Cerebellar cortex (tissue), 1 donor: ENCODE measurements at regions not wholly inside any gene's neighbourhood (a gene's known extent, or its start where the extent isn't known, plus 50 kb on each side); places are given as distances from the start of the nearest gene placed in this dataset.
"Not testable (repeated sequence)": the region's sequence is repeated elsewhere in the genome, so short reads cannot be mapped to it uniquely, and the experiment has no call there.

Source experiments
- DNase-seq: peaks from one replicate; pipeline ENCODE4 v3.0.0-alpha.2; 2015; ENCODE audit warnings: low spot score

DNA sequence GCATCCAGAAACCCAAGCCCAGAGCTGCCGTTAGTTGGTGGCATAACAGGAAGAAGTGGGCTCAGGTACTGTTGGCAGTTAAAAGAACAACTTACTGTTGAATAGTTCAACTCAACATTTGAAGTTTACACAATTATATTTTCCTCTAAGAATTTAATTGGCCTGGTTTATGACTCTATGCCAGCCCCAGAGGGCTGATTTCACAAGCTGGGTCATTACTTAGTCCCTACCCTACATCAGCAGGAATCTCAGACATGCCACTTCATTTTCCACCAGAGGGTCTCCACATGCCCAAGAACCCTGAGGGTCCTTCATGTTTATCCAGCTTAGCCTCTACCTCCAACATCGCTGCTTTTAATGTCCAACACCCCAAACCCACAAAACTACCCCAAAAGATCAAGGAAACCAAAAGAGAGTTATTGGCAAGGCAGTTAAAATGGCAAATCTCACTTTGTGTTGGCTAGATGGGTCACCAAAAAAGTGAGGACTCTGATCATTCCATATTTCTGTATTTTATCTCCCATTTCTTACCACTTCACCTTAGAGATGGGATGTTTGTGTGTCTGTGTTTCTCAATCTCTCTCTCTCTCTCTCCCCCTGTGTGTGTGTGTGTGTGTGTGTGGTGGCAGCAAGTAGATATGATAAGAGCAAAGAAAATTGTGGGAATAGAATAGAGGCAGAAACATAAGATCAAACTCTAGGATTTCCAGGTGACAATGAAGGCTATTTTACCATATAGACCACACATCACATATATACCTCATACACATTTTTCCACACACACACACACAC, 112.5 kb upstream of the TBX18 start:
- no peak for DNase-seq

DNA sequence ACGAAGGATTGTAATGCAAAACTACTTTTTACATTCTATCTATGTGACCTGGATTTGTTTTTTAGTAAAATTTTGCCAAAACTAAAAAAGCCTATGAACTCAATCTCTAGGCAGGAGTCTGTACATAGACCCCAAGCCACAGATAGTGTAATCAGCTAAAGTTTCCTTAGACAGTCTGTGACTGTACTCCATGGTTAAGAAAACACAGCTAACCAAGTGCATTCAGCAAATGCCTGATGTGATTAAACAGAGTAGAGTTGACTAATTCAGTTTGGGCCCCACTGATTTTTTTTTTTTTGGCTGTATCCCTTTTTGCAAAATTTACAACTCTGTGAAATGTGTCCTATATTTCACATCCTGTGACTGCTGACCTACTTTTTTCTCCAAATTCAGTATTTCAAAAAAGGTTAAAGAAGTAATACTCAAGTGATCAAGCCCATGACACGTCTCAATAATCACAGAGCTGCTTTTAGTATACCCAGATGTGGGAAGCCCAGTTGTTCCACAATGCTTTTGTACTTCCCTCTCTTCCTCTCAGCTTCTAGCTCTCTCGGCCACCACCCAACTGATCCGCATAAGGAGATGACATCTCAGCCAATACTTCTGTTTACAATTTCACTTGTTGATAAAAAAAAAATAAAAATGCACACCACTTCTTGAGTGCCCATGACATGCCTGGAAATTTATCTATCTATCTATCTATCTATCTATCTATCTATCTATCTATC, 108.8 kb upstream of the TBX18 start:
- no peak for DNase-seq

DNA sequence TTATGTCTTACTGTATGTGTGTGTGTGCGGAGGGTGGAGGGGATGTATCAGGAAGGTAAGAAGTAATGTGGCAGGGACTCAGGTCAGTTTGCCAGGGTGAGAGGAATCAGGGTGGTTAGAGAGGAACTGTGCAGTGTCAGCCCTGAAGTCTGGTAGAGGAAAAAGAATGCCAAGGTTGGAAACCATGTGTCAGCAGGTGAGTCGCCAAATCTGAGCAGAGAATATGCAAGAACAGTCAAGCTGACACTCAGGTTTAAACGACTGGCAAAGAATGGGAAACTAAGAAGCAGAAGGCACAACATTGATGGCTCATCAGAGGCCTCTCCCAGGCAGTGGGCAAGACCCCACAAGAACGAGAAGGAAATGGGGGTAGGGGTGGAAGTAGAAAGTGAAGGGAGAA, 107.5 kb upstream of the TBX18 start:
- DNase-seq = no peak

DNA sequence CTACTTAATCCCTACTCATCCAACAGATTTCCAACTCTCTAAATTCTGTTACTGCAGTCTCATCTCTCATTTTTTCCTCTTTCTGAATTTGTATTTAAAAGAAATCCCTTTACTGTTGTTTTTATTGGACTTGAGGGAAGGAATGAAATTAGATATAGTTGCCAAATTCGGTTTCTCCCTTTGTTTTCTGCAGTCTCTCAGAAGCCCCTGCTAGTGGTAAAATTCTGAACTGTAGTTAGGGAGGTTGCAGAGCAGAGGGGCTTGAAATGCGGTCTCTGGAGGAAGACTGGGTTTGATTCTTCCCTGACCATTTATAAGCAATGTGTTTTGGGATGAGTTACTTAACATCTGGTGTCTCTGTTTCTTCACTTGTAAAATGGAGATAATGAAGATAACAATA, 106.3 kb upstream of the TBX18 start:
- no peak for DNase-seq

DNA sequence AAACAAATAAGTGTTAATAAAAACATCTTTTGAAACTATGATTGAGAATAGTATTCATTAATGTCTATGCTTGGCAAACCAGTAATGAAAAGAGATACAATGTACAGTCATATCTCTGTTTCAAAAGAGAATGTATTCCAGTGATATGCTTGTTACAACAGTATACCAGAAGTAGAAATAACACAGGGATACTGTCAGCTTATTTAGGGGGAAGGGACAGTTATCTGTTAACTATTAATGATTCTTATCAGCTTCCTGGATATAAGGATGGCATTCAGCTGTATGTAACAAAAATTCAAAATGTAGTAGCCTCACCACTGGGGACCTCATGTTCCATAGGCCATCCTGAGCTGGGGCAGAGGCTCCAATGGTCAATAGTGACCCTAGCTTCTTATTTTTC, 103.8 kb upstream of the TBX18 start:
- no peak for DNase-seq

DNA sequence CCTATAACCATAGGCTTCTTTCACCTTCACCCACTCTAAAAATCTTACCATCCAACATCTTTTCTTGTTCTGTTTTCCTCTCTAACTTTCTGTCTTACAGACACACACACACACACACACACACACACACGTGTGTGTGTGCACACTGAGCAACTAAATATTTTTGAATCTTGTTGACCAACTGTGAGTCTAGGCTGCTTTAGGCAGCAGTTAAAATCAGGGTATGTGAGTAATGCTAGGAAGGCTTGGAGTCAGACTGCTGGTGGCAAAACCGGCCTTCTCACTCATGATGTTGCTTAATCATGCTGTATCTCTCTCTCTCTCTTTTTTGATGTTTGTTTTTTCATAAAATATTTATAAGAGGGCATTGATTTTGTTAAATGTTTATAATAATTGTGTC, 103.1 kb upstream of the TBX18 start:
- no peak for DNase-seq

DNA sequence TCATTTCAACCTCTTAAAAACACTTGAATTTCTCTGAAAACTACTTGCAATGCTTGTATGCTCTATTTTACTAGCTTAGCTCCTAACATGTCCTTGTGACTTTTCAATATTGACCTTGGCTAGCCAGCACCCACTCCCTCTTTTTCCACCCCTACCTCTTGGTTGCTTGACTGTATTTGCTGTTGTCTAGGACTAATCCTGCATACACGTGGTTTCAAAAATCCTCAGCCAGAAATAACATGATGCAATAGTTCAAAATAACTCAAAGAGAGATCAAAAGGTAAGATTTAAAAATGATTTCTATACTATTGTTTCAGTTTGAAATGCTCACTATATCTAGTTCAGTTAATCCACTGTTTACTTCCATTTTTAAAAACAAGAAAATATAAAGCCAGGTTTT, 102.3 kb upstream of the TBX18 start:
- no peak for DNase-seq

DNA sequence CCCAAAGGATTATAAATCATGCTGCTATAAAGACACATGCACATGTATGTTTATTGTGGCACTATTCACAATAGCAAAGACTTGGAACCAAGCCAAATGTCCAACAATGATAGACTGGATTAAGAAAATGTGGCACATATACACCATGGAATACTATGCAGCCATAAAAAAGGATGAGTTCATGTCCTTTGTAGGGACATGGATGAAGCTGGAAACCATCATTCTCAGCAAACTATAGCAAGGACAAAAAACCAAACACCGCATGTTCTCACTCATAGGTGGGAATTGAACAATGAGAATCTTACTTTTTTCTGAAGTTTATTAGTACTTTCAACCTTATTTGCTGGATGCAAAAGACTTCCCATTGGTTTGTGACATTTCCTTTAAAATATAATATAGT, 101.0 kb upstream of the TBX18 start:
- DNase-seq = not testable (repeated sequence)

DNA sequence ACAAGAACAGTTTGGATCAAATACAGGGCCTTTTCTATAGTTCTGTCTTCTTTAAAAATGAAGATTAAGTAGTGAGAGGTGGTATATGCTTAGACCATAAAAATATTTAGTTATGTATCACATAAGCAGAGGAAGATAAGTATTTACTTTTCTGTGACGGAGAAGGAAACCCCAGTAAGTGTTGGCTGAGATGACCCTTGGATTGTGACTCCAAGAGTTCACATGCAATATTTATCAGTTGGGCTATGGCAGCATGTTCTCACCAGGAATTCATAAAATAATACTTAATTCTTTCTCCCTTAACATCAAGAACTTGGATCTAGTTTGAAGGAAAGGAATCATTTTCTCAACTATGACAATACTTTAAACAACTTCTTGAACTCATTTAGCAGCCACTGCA, 98.4 kb upstream of the TBX18 start:
- no peak for DNase-seq

DNA sequence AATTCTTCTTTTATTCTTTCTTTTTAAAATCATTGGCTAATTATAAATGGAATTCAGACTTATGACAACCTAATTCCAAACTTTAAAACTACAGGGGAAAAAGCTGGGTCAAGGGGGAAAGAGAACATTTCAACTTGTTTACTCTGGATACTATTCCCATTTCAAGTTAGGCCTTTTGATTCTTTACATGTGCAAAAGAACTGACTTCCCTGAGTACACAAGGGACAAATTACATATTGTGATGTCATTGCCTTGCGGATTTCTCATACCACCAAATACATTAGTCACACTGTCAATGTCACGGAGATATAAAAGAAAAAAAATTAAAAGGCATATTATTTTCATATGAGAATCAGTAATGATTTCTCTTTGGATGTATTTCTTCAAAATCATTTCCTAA, 96.5 kb upstream of the TBX18 start:
- no peak for DNase-seq

DNA sequence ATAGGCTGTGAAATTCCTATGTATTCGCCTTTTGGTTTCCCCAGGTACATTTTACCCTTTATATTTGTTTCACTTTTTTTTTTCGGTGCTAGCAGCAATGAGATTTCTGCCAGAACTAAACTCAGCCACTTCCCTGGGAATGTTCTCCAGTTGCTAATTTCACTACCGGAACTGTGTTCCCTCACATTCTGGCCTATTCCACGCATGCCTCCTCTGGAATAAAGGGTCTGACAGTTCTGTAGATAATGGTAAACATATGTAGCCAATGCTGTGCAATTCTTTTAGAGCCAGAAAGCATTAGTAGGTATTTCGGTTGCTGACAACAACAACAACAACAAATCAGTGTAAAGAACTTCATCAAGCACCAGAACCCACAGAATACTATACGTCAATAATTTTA, 96.1 kb upstream of the TBX18 start:
- DNase-seq = no peak

DNA sequence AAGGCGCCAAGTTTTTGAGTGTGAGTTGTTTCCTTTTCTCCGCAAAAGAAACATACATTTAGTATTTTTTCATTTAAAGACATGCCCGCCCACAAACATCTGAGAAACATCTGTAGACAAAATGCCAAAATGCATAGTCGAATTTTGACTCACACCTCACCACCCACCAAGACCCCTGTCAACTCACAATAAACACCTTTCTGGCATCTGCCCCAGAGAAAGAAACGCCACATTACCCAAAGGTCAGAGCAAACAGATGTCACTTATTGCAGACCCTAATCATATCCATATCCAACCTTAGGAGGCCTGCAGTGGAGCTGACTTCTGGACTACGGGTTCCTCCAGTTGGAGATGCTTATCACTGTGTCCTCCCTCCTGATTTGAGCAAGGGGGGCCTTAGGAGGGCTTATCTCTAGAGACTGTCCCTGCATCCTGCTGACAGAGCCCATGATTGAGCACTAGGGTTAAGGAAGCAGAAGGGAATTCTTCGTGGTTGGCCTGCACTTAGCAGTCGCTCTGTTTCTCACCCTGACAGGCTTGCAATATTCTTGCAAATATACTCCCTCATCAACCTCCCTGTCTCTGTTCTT, 90.5 kb upstream of the TBX18 start:
- DNase-seq = no peak

DNA sequence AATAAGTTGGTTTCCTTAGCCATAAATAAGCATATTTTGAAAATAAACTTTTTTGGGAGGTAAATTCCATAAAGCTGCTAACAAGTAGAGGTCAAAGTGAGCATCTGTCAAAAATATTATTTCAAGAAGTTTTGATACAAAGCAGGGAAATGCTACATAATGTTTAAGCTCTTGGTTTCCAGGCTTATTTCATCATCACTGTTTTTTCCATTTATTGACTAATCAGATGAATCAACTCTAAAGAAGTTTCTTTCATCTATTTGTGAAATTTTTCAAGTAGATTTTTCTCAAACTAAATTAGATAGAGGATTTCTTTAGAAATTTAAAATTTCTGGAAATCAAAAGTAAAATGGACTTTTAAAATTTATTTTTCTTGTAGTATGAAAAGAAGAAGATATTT, 89.5 kb upstream of the TBX18 start:
- DNase-seq = no peak

DNA sequence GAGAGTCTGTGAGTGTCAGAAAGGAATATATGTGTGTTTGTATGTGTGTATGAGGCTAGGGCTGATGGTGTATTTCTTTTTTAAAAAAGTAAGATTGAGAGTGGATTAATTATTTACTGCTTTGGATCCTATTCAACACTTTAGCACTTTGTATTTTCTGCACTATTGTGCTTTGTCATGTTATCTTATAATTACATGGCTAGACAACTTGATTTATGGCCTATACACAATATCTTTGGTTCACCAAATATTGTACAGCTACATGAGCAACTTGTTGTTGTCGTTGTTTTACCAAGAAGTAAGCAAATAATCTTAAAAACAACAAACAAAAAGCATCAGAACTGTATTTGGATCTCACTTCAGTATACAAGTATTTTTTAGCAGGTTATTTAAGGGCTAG, 84.6 kb upstream of the TBX18 start:
- DNase-seq = no peak

DNA sequence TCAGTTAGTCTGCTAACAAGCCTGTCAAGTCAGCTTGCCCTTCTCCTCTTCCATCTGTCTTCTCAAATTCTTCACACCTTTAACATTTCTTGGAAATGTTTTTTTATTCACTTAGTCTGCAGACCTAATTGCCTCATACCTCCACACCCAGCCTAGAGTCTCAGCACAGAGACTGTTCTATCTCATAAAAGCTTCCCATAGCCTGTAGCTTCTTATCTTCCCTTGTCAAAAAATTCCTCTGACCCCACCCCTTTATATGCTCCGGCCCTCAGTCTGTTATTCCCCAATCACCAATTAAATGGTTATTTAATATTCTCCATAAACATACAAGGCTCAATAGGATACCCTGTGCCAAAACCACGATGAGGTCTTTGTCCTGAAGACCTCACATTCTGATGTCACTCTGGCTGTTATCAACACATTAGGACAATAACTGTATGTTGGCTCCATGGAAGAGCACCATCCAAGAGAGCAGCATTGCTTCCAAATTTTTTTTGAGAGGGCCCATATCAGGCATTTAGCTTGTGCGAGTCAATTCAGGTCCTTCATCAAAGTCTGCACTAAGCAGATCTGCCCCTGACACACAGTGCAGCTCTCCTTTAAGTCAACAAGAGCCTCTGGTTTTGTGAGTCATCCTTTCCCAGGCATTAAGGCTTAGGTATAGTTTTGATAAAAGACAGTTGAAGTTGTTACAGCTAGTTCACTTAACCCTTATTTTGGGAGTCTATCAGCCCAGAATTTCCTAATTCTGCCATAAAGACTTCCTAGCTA, 83.2 kb upstream of the TBX18 start:
- no peak for DNase-seq

DNA sequence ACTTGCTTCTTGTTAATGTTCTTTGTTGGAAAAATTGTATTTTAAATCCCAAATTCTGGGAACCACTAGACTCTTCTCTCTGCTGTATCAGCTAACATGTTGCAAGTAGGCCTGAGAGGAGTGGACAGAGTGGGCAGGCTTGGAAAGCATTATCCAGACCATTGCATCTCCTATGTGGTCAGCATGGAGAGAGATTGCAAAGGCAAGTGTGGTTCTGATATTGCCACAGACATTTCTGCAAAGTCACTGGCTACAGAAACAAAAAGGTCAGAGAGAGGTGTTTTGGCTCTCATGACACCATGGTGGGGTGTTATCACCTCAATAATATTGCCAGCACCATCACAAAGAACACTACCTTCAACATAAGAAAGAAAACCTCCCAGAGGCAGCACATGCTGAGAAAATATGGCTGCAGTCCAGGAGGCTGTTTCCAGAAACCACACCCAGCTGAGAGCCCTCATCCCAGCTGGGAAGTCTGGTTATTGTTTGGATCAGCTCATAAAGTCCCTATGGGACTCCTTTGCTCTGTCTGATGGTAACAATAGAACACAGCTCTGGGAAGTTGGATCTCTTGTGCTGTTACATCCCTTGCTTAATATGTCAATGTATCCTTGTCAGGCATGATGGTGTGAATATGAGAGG, 78.2 kb upstream of the TBX18 start:
- no peak for DNase-seq

DNA sequence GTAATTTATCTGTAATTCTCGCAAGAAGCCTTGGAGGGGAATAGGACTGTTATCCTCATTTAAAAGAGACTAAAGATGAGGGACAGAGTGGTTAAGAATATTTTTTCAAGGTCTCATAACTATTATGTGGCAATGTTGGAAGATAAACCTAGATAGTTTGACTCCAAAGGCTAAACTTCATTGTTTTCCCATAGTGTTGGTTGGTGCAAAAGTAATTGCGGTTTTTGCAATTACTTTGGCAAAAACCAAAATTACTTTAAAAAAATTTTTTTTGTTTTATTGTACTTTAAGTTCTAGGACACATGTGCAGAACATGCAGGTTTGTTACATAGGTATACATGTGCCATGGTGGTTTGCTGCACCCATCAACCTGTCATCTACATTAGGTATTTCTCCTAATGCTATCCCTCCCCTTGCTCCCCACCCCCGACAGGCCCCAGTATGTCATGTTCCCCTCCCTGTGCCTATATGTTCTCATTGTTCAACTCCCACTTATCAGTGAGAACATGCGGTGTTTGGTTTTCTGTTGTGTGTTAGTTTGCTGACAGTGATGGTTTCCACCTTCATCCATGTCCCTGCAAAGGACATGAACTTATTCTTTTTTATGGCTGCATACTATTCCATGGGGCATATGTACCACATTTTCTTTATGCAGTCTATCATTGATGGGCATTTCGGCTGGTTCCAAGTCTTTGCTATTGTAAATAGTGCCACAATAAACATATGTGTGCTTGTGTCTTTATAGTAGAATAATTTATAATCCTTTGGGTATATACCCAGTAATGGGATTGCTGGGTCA, 72.9 kb upstream of the TBX18 start:
- DNase-seq = not testable (repeated sequence)

DNA sequence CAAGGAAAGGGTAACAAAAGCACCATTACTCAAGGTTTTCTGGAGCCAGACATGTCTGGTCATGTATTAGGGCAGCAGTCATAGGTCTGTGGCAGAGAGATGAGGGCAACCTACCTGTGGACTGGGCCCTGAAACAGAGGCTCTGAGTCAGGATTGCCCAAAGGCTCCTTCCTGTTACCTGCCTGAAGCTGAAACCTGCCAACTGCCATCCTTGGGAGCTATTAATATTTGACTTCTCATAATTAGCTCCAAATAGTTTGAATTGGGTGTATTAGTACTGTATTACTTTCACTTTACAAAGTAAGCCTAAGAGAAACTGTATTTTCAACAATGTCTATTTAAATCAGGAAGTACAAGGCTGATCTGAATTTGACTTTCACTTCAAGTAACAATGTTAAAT, 72.0 kb upstream of the TBX18 start:
- DNase-seq = no peak

DNA sequence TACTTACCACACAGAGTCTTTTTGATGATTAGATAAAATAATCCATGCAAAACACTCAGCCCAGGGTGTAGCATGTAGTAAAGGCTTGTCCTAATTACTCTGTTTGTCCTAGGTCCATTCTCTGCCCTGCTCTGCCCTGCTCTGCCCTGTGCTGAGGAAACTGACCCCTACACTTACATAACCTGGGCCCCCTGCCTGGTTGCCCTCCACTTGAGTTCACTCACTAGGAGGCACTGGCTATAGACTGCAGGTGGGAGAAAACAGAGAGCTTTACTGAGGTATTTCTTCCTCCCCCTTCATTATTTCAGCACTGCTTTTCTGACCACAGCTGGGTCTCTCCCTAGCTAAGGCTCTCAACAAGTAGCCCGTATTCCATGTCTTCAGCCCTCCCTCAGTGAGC, 70.9 kb upstream of the TBX18 start:
- DNase-seq = no peak

DNA sequence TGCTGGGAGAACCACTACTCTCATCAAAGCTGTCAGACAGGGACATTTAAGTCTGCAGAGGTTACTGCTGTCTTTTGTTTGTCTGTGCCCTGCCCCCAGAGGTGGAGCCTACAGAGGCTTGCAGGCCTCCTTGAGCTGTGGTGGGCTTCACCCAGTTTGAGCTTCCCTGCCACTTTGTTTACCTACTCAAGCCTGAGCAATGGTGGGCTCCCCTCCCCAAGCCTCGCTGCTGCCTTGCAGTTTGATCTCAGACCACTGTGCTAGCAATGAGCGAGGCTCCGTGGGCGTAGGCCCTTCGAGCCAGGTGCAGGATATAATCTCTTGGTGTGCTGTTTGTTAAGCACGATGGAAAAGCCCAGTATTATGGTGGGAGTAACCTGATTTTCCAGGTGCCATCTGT, 67.5 kb upstream of the TBX18 start:
- DNase-seq = not testable (repeated sequence)

DNA sequence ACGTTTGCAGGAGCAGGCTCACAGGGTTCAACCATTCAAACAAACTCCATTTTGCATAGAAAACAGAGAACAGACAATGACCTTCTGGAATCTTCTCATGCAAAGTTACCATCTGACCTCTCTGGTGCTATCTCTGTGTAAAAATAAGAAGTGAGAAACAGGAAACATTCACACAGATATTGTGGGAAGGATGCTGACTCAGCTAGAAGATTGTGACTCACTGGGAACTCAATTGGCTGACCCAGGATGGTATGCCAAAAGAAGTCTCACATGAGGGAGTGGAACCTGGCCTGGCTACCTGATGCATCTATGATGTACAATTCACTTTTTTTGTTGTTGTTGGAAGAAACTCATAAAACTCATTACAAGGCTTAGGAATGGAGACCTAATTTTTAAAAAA, 61.1 kb upstream of the TBX18 start:
- no peak for DNase-seq
